Mucosa of descending colon (tissue), 3 donors: ENCODE measurements at regions not wholly inside any gene's neighbourhood (a gene's known extent, or its start where the extent isn't known, plus 50 kb on each side); places are given as distances from the start of the nearest gene placed in this dataset.

Source experiments
- ATAC-seq: fragments of 200-7000 bp; cut with Tn5 transposase; one replicate; pipeline ENCODE4 v1.9.1; 2020; ENCODE audit warnings: mild to moderate bottlenecking, moderate library complexity
- DNase-seq, 3 donors: peaks; one replicate each; pipeline ENCODE4 v3.0.0-alpha.2; 2020
- H3K36me3 ChIP-seq: fragments of 200-600 bp; one replicate; pipeline ENCODE4 v1.8.0; 2021; ENCODE audit warnings: low read depth, mild to moderate bottlenecking
- H3K4me1 ChIP-seq: fragments of 200-600 bp; one replicate; pipeline ENCODE4 v1.8.0; 2021; ENCODE audit warnings: low read depth, mild to moderate bottlenecking
- H3K4me3 ChIP-seq: fragments of 200-600 bp; one replicate; pipeline ENCODE4 v1.8.0; 2021; ENCODE audit warnings: mild to moderate bottlenecking
- H3K9me3 ChIP-seq: fragments of 200-600 bp; one replicate; pipeline ENCODE4 v1.8.0; 2021; ENCODE audit warnings: mild to moderate bottlenecking
- intact Hi-C, 2 donors: fragments of 100-400 bp; cut with DNase I in 1 of 2; cut with micrococcal nuclease in 1 of 2; formaldehyde crosslinking; loops; one replicate each; pipeline versions ENCODE4 v1.11.0 to v1.11.1; 2022; cut with DNase I, micrococcal nuclease
- TF ChIP-seq, protein P1 (sequence below): fragments of 200-600 bp; IDR thresholded peaks from one replicate; pipeline ENCODE4 v1.8.0; 2022; ENCODE audit warnings: antibody characterized with exemption, mild to moderate bottlenecking
- donor health status: DM: no; HTN: no; CAD: no; lungs with moderate emphysema.
- donor health status: DM: no; HTN: no; CAD: no.
- donor health status: DM: no; HTN: yes; CAD: no.

DNA sequence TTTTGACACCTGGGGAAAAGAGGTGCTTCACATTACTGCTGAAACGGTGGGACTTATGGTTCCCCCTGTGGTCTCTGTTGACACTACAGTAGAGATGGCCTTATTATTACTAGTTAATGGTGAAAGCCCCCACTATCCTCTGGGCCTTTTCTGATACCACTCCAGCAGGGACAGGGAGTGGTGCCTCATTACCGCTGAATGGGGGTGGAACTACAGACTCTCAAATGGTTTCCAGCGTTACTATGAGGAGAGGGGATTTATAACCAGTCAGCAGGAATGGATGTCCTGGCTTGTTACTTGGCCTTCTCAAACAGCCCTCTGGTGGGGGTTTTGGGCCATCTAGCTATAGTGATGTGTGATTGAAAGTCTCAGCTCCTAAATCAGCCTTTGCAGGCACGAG, 96.7 kb upstream of the DIAPH3 start:
- no peaks in the 10 kb centered on the region for H3K4me1 ChIP-seq
- no peaks in the 10 kb centered on the region for H3K9me3 ChIP-seq
- intact Hi-C loops = no loop called here
- no peaks in the 10 kb centered on the region for H3K36me3 ChIP-seq
- no peak overlapping the region for H3K4me3 ChIP-seq
- TF ChIP-seq, protein P1, sequence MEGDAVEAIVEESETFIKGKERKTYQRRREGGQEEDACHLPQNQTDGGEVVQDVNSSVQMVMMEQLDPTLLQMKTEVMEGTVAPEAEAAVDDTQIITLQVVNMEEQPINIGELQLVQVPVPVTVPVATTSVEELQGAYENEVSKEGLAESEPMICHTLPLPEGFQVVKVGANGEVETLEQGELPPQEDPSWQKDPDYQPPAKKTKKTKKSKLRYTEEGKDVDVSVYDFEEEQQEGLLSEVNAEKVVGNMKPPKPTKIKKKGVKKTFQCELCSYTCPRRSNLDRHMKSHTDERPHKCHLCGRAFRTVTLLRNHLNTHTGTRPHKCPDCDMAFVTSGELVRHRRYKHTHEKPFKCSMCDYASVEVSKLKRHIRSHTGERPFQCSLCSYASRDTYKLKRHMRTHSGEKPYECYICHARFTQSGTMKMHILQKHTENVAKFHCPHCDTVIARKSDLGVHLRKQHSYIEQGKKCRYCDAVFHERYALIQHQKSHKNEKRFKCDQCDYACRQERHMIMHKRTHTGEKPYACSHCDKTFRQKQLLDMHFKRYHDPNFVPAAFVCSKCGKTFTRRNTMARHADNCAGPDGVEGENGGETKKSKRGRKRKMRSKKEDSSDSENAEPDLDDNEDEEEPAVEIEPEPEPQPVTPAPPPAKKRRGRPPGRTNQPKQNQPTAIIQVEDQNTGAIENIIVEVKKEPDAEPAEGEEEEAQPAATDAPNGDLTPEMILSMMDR = no peak
- no peak for DNase-seq
- ATAC-seq = no peak

DNA sequence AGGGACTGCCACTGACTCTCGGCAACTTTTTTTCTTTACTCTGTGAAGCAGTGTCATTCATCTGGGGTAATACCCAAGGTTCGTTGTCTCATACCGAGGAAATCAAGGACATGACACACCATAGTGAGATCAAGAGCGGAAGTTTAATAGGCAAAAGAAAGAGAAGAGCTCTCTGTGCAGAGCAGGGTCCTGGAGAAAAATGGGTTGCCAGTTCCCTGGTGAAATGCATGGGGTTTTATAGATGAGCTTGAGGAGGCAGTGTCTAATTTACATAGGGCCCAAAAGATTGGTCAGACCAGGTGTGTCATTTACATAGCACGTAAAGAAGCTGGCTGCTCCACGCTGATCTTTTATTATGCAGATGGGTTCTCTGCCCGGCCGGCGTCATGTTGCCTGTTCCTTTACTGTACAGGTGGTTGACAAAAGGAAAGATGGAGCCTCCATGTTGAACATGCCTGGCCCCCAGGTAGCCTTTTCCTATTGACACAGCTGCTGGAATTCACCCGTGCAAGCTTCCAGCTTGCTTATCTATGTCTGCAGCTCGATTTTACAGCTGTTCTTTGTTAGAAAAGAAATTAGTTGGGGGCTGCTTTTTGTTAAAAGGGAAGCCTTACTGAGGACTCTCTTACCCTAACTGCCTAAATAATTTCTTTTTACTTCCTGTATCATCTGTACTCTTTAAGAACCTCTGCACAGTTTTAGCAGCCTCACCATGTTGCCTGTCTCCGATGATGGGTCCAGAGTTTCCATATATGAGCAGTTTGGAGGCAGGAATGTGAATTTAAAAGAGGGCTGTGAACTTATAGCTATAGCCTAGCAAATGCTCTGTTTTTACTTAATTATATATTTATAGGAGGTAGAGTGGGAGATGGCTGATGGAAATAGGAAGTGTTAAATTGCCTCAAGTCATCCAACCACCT, 98.0 kb upstream of the DIAPH3 start:
- Histone ChIP-seq H3K36me3 (no peaks in the 10 kb centered on the region), H3K9me3 (no peaks in the 10 kb centered on the region), H3K4me3 (no peak overlapping the region), H3K4me1 (no peaks in the 10 kb centered on the region)
- TF ChIP-seq, protein P1 = no peak
- ATAC-seq (peak; percentile 61), DNase-seq (no peak)
- intact Hi-C loops = no loop called here

DNA sequence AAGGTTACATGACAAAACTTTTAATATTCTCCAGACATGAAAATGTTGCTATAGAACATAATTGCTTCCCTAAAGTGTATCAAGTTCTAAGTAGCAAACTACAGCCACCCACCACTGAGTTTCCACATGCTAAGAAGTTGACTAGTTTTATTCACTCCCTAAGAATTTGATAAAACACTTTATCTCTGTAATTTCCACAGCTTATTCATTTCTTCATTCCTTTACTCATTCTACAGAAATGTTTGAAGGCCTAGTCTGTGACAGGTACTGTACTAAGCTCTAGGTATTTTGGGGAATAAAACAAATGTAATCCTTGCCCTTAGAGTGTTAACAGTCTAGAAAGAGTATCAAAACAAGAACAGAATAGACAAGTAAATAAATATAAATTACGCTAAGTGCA, 101.8 kb upstream of the DIAPH3 start:
- Histone ChIP-seq H3K9me3 (no peaks in the 10 kb centered on the region), H3K4me1 (no peaks in the 10 kb centered on the region), H3K4me3 (no peak overlapping the region), H3K36me3 (no peaks in the 10 kb centered on the region)
- DNase-seq (no peak), ATAC-seq (no peak)
- TF ChIP-seq, protein P1 = no peak
- intact Hi-C loops = no loop called here

DNA sequence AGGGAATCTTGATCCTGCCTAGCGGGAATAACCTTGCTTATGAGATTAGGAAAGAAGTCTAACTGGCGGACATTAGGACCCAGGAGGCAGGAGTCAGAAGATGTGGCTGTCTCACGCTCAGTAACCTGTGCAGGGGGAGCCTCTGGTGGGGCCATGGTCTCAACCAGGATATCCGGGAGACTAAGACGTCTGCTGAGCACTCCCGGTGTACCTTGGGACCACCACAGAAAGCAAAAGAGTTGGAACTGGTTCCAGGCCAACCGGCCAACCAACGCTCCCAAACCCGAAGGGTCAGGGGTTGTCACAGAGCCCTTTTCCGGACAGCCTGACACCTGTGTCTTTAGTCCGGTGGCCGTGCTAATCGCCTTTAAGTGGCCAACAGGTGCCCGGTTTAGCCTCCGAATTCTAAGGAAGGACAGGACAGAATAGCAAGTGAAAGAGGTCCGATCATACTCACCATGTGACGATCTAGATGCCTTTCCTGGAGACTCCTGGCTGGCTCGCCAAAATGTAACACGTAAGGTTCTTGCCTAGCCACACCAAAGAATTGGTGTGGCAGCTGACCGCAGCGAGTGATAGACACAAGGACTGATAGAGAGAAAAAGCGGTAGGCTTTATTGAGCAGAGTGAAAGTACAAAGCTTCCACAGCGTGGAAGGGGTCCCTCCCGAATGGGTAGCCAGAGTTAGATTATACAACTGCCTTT, 103.9 kb upstream of the DIAPH3 start:
- H3K4me1 ChIP-seq = no peaks in the 10 kb centered on the region
- intact Hi-C loops = no loop called here
- TF ChIP-seq, protein P1 = no peak
- no peaks in the 10 kb centered on the region for H3K9me3 ChIP-seq
- peak; percentile 74 for ATAC-seq
- H3K36me3 ChIP-seq = no peaks in the 10 kb centered on the region
- peak in 2 of 3 donors; percentile 27 to 31 for DNase-seq
- H3K4me3 ChIP-seq = no peak overlapping the region

DNA sequence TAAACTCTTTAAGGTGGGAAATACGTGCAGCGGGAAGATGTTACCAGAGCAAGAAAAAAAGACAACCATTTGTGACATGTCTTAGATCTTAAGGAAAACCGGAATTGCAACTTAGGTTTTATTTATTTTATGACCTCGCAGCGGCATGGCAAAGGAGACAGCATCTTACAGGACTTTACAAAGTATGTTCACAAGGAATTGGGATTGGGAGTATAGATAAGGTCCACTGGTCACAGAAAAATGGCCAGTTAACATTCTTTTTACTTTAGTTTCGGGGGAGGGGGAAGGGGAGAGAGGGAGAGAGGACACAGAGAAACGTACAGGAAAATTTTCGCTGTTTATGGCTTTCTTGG, 104.5 kb upstream of the DIAPH3 start:
- TF ChIP-seq, protein P1 = no peak
- no peak for ATAC-seq
- peak in 1 of 3 donors; percentile 4 for DNase-seq
- Histone ChIP-seq H3K4me3 (no peak overlapping the region), H3K4me1 (no peaks in the 10 kb centered on the region), H3K9me3 (no peaks in the 10 kb centered on the region), H3K36me3 (no peaks in the 10 kb centered on the region)
- intact Hi-C loops = no loop called here
